DND-41 (cell line): ENCODE measurements at regions not wholly inside any gene's neighbourhood (a gene's known extent, or its start where the extent isn't known, plus 50 kb on each side); places are given as distances from the start of the nearest gene placed in this dataset.

ENCODE experiments used
- CTCF ChIP-seq: IDR thresholded peaks from 2 replicates; pipeline ENCODE4 v1.5.1; 2012; ENCODE audit warnings: borderline replicate concordance, low read length, moderate library complexity, mild to moderate bottlenecking; ENCODE audit not compliant: poor library complexity, severe bottlenecking; ENCODE audit errors: extremely low read depth
- EZH2 ChIP-seq: IDR thresholded peaks from 3 replicates; pipeline ENCODE4 v1.6.1; 2012; ENCODE audit warnings: borderline replicate concordance, low read depth, mild to moderate bottlenecking, moderate library complexity, low read length, inconsistent platforms; ENCODE audit not compliant: severe bottlenecking

- no peak for TF ChIP-seq CTCF
- TF ChIP-seq EZH2: no peak
Observed at GRCh38 chr18:53765211-53765610, 459.3 kb downstream of the MBD2 start.
